Sciatic nerve (tissue), 2 donors: ENCODE measurements at regions not wholly inside any gene's neighbourhood (a gene's known extent, or its start where the extent isn't known, plus 50 kb on each side); places are given as distances from the start of the nearest gene placed in this dataset.
"Not testable (repeated sequence)": the region's sequence is repeated elsewhere in the genome, so short reads cannot be mapped to it uniquely, and the experiment has no call there.

Experiments
- ATAC-seq: fragments of 200-7000 bp; cut with Tn5 transposase; one replicate; pipeline ENCODE4 v1.9.1; 2020; ENCODE audit warnings: mild to moderate bottlenecking, moderate library complexity
- DNase-seq: peaks from one replicate; pipeline ENCODE4 v3.0.0-alpha.2; 2020; ENCODE audit warnings: low spot score
- intact Hi-C: fragments of 100-400 bp; cut with DNase I; formaldehyde crosslinking; loops from one replicate; pipeline ENCODE4 v1.14.2; 2022
- donor health status: DM: no; HTN: no; CAD: no.
- donor health status: DM: no; HTN: no; CAD: no.

DNA sequence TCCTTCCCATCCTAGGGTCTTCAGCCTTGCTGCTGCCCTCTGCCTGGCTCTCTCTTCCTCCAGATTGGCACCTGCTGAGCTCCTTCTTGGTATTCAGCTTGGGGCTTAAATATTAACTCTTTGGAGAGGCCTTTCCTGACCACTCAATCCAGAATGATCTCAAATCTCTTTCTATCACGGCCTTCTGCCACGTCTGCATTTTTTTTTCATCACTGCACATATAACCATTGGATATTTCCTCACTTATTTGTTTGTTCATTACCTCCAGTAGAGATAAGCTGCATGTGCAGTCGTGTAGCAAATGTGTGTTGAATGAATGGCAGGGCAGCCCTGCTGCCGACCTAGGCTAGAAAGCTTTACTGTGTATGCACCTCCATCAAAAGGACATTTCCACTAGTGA, 51.6 kb upstream of the MPP7 start:
- intact Hi-C loops: no loop called here
- no peak for DNase-seq
- ATAC-seq: no peak

DNA sequence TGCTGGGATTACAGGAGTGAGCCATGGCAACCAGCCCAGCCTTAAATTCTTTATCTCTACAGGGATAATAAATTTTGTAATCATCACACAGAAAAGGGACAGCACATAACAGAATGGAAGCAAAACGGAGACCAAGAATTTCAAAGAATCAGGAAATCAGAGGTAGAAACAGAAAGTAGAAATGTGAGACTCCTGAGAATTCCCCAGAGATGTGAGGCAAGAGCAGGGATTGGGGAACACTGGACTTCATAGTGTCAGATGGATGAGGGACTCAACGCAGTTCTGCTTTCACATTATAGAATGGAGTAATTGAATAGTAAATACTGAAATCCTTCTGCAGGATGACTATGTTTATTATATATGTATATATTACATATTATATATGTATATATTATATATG, 52.5 kb upstream of the MPP7 start:
- DNase-seq (no peak), ATAC-seq (no peak)
- intact Hi-C loops: no loop called here

DNA sequence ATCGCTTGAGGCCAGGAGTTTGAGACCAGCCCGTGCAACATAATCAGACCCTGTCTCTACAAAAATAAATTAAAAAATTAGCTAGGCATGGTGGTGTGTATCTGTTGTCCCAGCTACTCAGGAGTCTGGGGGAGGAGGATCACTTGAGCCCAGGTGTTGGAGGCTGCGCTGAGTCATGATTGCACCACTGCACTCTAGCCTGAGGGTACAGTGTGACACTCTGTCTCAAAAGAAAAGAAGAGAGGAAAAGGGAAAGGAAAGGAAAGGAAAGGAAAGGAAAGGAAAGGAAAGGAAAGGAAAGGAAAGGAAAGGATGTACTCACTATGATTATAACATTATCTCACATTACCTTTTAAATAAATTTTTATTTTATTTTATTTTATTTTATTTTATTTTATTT, 56.5 kb upstream of the MPP7 start:
- ATAC-seq (no peak), DNase-seq (no peak)
- intact Hi-C loops: no loop called here

DNA sequence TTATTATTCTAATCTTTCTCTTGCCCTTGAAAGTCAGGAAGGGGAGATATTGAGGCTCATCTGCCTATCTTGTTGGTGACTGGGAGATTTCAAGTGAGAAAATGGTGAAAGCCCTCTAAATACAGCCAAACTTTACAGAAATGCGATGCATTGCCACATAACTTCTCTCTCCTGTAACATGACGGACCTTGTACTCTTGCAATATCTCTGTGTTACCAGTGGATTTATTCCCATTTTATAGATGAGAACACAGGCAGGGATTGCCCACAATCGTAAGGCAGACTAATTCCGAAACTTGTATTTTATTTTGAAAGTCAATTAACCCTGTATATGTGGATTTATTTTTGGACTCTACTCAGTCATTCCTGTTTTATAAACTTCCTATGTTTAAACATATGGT, 57.3 kb upstream of the MPP7 start:
- DNase-seq: no peak
- intact Hi-C loops: no loop called here
- no peak for ATAC-seq

DNA sequence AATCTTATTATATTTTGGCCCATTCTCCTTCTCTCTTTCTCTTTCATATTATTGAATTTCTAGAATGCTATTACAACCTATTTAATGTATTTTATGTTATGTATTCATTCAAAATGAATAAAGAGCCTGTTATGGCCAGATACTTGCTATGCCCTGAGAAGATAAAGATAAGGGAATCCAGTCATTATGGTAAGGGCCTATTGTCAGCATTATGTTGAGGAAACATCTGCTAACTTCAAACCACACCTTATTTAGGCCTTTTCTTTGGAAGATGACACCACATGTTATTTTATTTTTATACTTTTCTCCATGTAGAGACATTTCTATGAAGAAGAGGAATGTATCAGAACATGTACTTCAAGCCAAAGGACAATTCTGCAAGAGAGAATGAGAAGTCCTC, 60.5 kb upstream of the MPP7 start:
- DNase-seq (no peak), ATAC-seq (no peak)
- intact Hi-C loops: no loop called here

DNA sequence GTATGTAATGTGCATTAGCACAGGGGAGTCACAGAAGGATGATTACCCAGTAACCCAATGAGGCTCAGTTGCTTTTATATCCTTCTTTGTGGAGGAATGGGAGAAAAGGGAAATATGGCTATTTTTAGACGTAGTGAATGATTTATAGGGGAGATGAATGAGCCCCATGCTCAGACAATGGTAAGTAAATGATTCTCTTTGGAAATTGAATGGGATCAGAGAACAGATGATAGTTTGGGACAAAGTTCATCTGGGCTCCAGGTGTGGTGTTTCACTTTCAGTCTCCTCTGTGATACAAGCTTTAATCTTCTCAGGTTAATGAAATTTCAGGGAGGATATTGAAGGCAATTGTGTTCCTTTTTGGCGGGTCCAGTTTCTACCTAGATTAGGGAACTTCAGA, 63.0 kb upstream of the MPP7 start:
- ATAC-seq: no peak
- intact Hi-C loops: no loop called here
- DNase-seq: no peak

DNA sequence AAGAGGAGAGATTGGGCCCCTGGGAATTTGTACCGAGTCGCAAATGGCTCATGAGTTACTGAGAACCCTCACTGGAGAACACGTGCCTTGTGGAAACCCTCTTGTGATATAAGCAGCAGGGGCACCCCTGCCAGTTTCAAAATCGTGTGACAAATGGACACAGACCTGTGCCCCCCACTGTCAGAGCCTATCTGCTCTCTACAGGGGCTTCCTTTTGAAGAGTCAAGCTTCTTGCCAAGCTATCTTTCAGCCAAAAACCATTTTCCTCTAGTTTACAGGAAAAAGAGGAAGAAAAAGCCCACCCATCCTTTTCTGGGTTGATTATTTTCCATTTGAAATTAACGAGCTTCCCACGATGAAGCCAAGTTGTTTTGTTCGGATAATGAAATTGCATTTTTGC, 64.1 kb upstream of the MPP7 start:
- DNase-seq: no peak
- ATAC-seq: no peak
- intact Hi-C loops: no loop called here

DNA sequence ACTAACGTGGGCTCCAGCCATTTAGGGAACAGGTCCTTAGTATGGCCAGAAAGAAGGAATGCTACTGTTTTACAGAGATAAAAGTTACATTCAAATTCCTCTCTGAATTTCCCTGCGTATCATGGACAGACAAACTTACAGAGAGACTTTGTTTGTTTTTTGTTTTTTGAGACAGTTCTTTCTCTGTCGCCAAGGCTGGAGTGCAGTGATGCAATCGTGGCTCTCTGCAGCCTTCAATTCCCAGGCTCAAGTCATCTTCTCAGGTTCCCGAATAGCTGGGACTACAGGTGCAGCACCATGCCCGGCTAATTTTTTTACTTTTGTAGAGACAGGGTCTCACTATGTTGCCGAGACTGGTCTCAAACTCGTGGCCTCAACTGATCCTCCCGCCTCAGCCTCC, 64.5 kb upstream of the MPP7 start:
- DNase-seq (no peak), ATAC-seq (no peak)
- intact Hi-C loops: no loop called here

DNA sequence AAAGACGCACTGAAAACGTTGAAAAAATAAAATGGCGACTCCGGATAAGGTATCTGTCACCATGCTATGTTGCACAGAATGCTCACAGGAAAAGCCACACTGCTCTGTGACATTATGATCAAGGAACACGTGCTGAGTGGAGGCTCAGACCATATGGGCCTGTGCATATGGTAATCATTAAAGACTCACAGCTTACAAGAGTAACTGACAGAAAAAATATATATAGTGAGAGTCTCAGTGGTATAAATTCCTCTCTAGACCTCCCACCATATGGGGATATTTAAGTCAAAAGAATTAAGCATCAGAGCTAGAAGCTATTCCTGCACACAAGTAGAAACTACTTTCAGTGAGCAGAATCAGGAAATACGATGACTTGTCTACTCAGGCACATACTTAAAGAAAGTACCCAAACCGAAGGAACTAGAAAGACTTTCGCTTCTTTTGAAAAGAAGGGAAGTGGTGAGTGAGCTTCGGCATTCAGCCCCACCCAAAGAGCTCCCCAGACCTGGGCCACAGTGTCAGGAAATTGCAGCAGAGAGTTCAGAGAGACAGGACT, 65.1 kb upstream of the MPP7 start:
- DNase-seq (no peak), ATAC-seq (peak; percentile 36)
- intact Hi-C loops: no loop called here

DNA sequence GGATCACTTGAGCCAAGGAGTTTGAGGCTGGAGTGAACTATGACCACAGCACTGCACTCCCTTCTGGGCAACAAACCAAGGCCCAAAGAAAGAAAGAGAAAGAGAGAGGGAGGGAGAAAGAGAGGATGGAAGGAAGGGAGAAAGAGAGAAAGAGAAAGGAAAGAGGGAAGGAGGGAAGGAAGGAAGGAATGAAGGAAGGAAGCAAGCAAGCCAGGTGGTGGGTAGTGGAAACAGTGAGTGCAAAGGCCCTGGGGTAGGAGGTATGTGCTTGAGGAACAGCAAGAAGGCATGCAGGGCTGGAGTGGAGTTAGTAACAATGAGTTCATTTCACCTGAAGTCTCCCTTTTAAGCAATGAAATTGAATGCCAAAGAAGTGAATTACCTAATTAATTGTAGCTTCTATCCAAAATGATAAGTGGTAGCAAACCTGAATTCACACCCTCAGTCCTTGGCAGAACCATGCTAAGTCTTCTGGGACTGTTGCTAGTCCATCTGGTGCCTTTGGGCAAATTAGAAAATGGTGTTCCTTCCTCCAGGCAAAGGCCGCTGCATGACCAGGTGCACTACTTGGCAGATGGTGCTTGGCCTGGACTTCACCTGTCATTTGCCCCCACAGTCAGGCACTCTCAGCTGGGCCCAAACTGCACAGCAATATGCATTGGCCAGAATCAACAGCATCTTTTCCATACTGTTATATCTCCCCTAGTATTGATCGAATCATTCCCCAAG, 67.4 kb upstream of the MPP7 start:
- ATAC-seq: no peak
- DNase-seq: no peak
- intact Hi-C loops: no loop called here

DNA sequence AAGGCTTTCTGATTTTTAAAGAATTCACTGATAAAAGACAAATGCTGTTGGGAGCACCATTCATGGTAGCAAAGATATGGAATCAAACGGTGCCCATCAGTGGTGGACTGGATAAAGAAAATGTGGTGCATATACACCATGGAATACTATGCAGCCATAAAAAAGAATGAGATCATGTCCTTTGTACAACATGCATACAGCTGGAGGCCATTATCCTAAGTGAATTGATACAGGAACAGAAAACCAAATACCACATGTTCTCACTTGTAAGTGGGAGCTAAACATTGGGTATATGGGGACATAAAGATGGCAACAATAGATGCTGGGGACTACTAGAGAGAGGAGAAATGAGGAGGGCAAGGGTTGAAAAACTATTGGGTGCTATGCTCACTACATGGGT, 68.8 kb upstream of the MPP7 start:
- intact Hi-C loops, DNase-seq, ATAC-seq: not testable (repeated sequence)

DNA sequence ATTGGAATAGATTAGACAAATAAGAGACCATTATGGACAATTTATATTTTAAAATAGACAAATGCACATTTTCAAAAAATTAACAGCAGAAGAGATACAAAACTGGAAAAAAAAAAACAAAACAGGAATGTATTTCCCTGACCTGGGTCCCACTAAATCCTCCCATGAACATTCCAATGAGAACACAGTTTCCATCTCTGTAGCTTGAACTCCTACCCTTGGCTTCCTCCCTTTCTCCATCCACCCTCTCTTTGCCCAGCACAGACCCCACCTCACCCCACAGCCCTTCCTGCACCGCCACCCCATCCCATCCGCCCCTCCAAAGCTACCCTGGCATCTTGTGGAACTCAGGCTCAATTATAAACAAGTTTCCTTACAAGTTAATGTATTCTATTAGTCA, 71.2 kb upstream of the MPP7 start:
- intact Hi-C loops: no loop called here
- DNase-seq: no peak
- no peak for ATAC-seq

DNA sequence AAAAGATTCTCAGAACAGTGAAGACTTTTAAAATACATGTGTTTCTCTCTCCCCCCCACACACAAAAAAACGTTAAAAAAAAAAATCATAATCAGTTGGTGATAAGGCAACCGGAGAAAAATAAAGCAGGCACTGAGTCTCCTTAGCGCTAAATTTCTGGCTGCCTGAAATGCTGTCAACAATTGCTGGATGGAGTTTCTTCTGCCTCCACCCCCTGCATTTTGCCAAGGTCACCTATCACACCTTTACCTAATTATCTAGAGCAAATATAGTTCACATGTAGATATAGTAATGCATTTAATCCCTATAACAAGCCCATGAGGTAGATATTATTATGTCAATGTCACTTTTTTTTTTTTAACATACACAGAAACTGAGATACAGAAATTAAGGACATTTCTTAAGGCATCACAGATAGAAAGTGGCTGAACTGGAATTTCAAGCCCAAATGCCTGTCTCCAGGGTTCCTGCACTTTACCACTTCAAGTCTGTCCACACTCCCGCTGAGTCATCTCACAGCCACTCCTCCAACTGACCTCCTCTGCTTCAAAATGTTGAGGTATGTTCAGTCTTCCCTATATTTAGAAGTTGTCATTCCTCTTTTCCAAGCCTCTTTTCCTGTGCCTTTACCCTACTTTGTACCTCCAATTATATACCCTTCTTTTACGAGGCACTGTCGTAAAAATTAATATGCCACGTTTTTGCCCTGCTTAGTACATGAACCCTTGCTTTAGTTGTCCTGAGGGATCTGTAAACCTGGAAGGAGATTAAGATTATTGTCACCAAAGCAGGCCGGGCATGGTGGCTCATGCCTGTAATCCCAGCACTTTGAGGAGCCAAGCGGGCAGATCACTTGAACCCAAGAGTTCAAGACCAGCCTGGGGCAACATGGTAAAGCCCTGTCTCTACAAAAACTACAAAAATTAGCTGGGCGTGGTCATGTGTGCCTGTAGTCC, 72.8 kb upstream of the MPP7 start:
- no peak for DNase-seq
- intact Hi-C loops: no loop called here
- ATAC-seq: no peak

DNA sequence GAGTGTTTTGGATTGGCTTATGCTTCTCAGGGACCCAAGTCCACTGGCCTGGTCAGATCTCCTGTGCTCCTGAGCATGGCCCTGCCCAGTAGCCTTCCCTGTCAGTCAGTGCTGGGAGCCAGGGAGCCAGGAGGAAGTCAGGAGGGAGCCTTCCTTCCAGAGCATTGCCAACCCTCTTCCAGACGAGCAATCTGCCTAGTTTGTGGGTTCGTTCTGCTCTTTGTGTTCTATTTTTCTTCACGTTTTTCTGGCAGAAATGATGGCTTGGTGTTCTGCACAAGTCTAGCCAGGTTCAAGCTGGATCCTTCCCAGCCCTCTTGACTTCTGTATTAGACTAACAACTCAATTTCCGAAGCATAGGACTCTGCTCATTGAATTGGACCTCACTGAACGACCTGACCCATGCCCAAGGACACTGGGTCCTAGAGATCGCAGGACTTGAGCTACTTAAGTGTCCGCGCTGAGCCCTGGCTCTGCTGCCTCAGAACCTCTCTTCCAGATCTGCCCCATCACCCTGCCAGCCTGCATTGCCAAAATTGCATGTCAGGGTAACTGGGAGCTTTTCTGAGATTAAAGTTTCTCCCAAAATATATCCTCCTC, 76.2 kb upstream of the MPP7 start:
- DNase-seq (no peak), ATAC-seq (no peak)
- intact Hi-C loops: no loop called here

DNA sequence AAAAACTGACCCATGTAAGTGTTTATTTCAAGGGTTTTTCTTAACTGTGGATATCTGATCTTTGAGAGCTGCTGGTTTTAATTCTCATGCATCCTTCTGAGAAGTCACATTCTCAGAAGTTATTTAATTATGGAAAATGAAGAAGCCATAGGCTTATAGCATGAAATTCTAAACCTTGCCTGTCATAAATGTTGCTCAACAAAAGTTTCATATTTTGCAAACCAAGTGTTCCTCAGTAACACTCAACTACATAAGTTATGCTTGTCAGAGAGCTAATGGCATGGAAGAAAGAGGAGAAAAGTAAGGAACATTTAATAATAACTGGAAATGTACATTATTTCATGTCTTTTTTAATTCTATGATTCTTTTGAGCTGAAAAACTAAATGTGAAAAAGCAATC, 78.6 kb upstream of the MPP7 start:
- ATAC-seq (no peak), DNase-seq (no peak)
- intact Hi-C loops: no loop called here

DNA sequence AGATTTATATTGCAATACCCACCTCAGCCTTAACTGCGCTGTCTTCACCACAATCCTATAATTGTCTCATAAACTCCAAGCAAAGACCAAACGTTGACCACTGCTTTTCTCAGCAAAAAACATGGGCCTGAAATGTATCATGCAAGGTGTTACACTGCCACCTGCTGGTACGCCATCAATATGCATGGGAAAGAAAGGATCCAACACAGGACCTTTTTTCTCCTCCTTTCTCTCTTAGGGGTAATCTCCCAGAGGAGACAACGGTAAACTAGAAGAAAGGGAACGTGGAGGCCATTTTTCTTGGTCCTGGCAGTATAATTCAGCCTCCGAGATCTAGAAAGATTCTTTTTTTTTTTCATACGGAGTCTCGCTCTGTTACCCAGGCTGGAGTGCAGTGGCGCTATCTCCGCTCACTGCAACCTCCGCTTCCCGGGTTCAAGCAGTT, 79.1 kb upstream of the MPP7 start:
- peak; percentile 94 for ATAC-seq
- DNase-seq: peak; percentile 92
- intact Hi-C loops: no loop called here

DNA sequence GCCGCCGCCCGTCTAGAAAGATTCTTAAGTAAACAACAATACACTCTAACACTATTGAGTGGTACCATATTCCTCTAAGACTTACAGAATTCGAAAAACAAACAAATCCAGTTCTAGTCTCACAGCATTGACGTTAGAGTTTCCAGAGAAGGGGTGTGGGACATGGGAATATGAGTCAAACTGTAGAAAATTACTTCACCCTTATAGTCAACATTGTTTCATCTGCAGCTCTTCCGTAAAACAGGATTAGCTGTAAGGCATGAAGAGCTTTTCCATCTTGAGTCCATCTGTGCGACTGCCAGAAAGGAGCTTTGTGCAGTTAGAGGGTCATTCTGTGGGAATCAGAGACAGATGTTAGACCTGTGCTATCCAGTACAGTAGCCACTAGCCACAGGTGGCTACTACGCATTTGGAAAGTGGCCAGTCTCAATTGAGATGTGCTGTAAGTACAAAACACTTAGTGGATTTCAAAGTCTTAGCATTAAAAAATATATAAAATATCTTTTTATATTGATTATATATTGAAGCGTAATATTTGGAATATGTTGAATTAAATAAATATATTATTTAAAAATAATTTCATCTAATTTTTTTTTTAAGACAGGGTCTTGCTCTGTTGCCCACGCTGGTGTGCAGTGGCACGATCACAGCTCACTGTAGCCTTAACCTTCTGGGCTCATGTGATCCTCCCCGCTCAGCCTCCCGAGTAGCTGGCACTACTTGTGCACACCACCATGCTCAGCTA, 79.8 kb upstream of the MPP7 start:
- intact Hi-C loops: no loop called here
- DNase-seq (no peak), ATAC-seq (no peak)

DNA sequence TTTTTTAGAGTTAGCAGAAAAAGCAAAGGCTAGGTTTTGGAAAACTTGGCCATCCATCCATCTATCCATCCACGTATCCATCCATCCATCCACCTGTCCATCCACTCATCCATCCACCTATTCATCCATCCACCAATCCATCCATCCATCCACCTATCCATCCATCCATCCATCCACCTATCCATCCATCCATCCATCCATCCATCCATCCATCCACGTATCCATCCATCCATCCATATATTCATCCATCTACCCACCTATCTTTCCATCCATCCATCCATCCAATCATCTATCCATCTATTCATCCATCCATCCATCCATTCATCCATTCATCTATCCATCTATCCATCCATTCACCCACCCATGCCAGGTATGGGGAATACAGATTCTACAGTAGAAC, 81.7 kb upstream of the MPP7 start:
- no peak for DNase-seq
- no peak for ATAC-seq
- intact Hi-C loops: no loop called here
